ENCODE measurements at regions not wholly inside any gene's neighbourhood (a gene's known extent, or its start where the extent isn't known, plus 50 kb on each side); places are given as distances from the start of the nearest gene placed in this dataset.
A peak's percentile ranks its signal among the peaks of the same experiment; 100 is the strongest.

- H3K9me3 Mint-ChIP-seq: peaks cover 27% of the 10 kb centered on the region
- ATAC-seq: no peak
- H3K27ac Mint-ChIP-seq: no peak overlapping the region
- no peak overlapping the region for H3K4me3 Mint-ChIP-seq
- POLR2A ChIA-PET: no interaction called here
- CTCF ChIA-PET: interaction anchor here (1.2 kb wide), 1 partner anchor 73 kb away, joined by 4 read pairs; no protein-coding TSS in a partner anchor
- TF ChIP-seq AR (CRISPR knock-in tag; IDR thresholded peaks at IDR 0.05) (no peak), ZMAT4 (CRISPR knock-in tag; IDR thresholded peaks at IDR 0.05) (no peak), CBFB (CRISPR knock-in tag; IDR thresholded peaks at IDR 0.05; ENCODE audit: low read depth) (no peak), ZNF512 (CRISPR knock-in tag; IDR thresholded peaks at IDR 0.05; ENCODE audit: borderline replicate concordance) (no peak), NR2C2 (CRISPR knock-in tag; IDR thresholded peaks at IDR 0.05) (no peak), ZBTB21 (CRISPR knock-in tag; IDR thresholded peaks at IDR 0.05; ENCODE audit: borderline replicate concordance) (no peak), NR3C1 (CRISPR knock-in tag; conservative IDR thresholded peaks at IDR 0.05; ENCODE audit: low read depth) (no peak), SOX15 (CRISPR knock-in tag; IDR thresholded peaks at IDR 0.05) (no peak), E2F5 (CRISPR knock-in tag; IDR thresholded peaks at IDR 0.05) (no peak), ZNF281 (CRISPR knock-in tag; IDR thresholded peaks at IDR 0.05) (no peak), ZNF317 (CRISPR knock-in tag; IDR thresholded peaks at IDR 0.05; ENCODE audit: borderline replicate concordance, low read depth) (no peak), GABPB1 (CRISPR knock-in tag; IDR thresholded peaks at IDR 0.05) (no peak)
- peaks cover 5% of the 10 kb centered on the region for H3K4me1 Mint-ChIP-seq
- H3K27me3 Mint-ChIP-seq (ENCODE audit: low read depth): no peaks in the 10 kb centered on the region
- no peak for DNase-seq (ENCODE audit: low spot score)
- no peaks in the 10 kb centered on the region for H3K36me3 Mint-ChIP-seq
Measured at GRCh38 chr12:46602474-46602873, 223.3 kb downstream of the SLC38A4 start.

GRCh38 chr12:46590991-46591703 is 218.6 kb upstream of the SLC38A2 start:
- ATAC-seq (peak; percentile 74), DNase-seq (ENCODE audit: low spot score) (no peak)
- H3K27me3 Mint-ChIP-seq (ENCODE audit: low read depth): no peaks in the 10 kb centered on the region
- ChIA-PET POLR2A (no interaction called here), CTCF (no interaction called here)
- no peak overlapping the region for H3K4me3 Mint-ChIP-seq
- peaks cover 10% of the 10 kb centered on the region for H3K36me3 Mint-ChIP-seq
- H3K4me1 Mint-ChIP-seq: peaks cover 34% of the 10 kb centered on the region
- H3K9me3 Mint-ChIP-seq: peaks cover 21% of the 10 kb centered on the region
- H3K27ac Mint-ChIP-seq: peak overlapping the region; percentile 28; the same call in 1 of the 2 replicates
- TF ChIP-seq E2F1 (CRISPR knock-in tag; IDR thresholded peaks at IDR 0.05) (no peak), NFATC4 (CRISPR knock-in tag; IDR thresholded peaks at IDR 0.05) (no peak), RORB (CRISPR knock-in tag; IDR thresholded peaks at IDR 0.05) (no peak), CDX4 (CRISPR knock-in tag; IDR thresholded peaks at IDR 0.05; ENCODE audit: borderline replicate concordance) (no peak), ATF3 (CRISPR knock-in tag; conservative IDR thresholded peaks at IDR 0.05) (no peak), SMAD4 (CRISPR knock-in tag; IDR thresholded peaks at IDR 0.05) (no peak)

Data from WTC11 (cell line).